IMR-90 (cell line): ENCODE measurements at regions not wholly inside any gene's neighbourhood (a gene's known extent, or its start where the extent isn't known, plus 50 kb on each side); places are given as distances from the start of the nearest gene placed in this dataset.

Source experiments
- CTCF ChIP-seq: conservative IDR thresholded peaks from 2 replicates; pipeline ENCODE4 v1.5.1; 2012; ENCODE audit warnings: mild to moderate bottlenecking, low read depth, low read length, improper control_type of control experiment
- POLR2A ChIP-seq: IDR thresholded peaks from 2 replicates; pipeline ENCODE4 v1.6.1; 2012; ENCODE audit warnings: mild to moderate bottlenecking, low read depth, low read length
- USF2 ChIP-seq: fragments of 150-350 bp; IDR thresholded peaks from 2 replicates; pipeline ENCODE4 v1.6.1; 2017; ENCODE audit warnings: mild to moderate bottlenecking, antibody characterized with exemption, low read length, low read depth

- TF ChIP-seq POLR2A (no peak), CTCF (no peak), USF2 (no peak)
Observed at GRCh38 chr4:127410644-127411043, 222.1 kb upstream of the INTU start.
